ENCODE measurements at regions not wholly inside any gene's neighbourhood (a gene's known extent, or its start where the extent isn't known, plus 50 kb on each side); places are given as distances from the start of the nearest gene placed in this dataset.

DNA sequence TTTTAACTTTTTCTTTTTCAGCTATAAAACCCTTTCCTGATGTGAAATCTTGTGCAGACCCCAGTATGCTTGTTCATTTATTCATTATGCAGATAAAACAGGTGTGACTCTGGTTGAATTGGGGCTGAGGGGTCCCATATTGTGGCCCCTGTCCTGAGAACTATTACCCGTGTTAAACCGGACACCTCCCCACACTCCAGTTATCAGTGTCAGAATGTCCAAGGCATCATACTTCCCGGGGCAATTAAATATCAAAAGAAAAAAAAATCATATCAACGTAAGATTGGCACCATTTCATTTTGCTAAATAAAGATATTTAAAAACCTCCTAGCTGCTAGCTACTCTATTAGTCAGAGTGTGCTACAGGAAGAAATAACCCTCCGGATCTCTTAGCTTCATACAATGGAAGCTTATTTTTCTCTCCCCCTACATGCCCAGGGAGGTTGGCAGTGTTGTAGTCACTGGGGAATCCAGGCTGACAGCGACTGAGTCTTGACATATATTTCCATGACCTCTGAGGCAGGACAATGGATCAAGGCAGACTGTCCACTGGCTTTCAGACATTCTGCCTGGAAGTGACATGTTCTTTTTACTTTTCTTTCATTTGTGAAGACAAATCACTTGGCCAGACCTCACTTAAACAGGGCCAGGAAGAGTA, 170.0 kb downstream of the SEC61B start:
- no peak for DNase-seq (ENCODE audit: extremely low read depth, low read depth)

DNA sequence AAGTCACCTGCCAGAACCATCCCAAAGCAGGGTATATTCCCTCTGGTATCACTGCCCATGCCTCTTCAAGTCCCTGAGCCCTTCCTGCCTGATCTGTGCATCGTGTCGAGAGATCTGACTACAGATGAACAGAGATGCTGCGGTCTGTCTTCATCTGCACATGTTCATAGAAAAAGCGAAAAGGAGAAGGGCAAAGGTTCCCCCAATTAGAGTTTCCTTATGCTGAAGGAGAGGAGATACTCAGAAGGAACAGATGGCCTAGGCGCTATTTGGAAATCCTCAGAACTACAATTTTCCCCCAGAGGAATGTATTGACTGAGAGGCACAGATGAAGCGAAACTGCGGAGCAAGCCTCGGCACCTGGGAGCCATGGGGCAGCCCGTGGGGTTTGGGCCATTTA, 170.9 kb downstream of the SEC61B start:
- DNase-seq (ENCODE audit: extremely low read depth, low read depth): no peak

DNA sequence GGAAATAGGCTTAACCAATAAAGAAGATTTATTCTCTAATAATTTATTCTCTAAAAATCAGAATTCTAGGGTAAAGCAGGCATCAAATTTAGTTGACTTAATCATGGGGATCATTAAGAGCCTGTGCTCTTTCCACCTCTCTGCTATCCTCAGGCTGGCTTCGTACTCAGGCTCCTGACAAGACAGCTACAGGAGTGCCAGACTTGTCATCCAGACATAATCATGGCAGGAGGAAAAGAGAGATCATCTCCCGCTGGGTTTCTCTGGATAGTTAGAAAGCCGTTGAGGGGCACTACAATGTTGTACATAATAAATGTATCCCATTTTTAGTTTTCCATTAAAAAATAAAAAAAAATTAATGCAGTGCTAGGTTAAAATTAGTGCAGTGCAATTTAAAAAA, 171.9 kb downstream of the SEC61B start:
- DNase-seq (ENCODE audit: extremely low read depth, low read depth): no peak

DNA sequence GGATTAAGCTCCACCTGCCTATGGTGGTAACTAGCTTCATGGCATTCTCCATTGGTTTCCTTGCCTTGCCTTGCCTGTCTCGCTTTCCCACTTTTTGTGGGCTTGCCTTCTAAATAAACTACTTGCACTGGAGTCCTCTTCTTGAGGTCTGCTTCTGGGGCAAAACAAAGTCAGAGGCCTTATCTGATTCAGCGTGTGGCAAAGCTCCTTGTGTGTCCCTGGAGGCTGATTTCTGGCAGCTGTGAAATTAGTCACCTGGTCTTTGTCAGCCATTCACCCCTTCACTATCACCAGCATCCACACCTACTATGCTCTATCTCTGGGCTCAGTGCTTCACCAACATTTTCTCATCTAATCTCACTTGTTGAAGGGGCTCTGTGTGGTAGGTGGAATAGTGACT, 176.2 kb downstream of the SEC61B start:
- no peak for DNase-seq (ENCODE audit: extremely low read depth, low read depth)

DNA sequence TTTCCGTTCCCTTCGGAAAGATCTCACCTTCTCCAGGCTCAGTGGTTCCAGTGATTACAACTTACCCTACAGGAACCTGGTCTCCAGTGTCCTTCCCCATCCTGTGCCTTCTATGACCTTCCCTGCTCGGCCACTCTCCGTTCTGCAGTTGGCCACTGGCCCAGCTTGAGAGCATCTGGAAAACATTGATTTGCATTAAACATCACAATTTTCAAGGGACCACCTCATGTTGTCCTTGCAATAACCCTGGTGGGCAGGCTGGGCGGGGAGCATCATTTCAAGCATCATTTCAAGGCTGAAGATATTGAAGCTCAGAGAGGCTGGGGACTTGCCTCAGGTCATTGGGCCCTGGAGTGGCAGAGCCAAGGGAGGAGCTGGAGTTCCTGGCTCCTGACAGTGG, 177.4 kb downstream of the SEC61B start:
- DNase-seq (ENCODE audit: extremely low read depth, low read depth): no peak

DNA sequence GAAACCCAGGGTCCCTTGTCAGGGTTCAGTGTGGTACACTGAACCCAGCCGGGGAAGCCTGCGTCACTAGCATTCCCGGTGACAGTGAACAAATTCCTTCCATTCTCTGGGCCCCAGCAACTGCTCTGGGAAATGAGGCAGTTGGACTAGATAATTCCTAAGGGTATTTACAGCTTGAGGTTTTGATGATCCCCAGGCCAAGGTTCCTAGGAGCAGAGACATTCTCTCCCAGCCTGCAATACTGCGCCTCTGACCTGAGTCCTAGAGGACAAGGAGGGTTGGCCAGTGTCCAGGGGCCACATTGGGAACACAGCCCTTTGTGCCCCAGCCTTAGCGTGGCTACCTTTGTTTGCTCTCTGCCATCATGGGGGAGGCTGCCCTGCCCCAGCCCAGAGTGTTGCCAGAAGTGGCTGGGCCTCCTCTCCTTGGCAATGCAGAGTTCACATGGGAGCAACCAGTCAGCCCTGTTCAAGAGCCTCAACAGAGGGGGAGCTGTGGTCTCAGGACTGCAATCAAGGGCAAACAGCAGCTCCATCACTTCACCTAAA, 178.2 kb downstream of the SEC61B start:
- no peak for DNase-seq (ENCODE audit: extremely low read depth, low read depth)

DNA sequence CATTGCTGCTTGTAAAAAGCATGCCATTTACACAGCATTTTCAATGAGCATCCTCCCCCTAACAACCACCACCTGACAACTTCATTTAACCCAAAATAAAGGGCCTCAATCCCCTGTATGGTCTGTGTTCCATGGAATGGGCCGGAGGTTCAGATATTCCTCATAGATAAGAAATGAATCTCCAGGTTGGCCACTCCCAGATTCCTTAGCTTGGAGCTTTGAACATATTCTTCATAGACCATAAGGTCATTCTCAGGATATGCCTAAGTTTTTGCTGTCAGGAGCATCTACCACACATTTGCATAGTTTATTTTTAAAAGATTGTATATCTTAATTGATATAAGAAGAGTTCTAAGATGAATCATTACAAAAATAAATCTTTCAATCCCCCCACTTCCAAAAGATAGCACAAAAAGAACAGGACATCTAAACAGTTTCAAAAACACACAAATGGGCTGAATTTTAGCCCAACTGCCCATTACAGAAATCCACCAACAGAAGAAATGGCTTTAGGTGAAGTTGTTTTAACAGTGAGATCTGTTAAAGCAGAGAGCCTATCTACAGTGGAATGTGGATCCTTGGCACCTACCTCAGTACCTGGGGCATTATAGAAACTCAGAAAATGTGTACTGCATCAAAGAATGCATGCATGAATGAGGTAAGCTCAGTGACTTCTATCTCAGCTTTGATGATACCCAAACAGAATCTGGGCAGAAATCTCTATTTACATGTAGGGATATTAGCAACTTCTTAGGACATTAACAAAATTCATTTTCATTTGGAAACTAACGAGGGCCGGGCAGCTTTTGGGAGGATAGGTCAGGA, 179.8 kb downstream of the SEC61B start:
- no peak for DNase-seq (ENCODE audit: extremely low read depth, low read depth)

DNA sequence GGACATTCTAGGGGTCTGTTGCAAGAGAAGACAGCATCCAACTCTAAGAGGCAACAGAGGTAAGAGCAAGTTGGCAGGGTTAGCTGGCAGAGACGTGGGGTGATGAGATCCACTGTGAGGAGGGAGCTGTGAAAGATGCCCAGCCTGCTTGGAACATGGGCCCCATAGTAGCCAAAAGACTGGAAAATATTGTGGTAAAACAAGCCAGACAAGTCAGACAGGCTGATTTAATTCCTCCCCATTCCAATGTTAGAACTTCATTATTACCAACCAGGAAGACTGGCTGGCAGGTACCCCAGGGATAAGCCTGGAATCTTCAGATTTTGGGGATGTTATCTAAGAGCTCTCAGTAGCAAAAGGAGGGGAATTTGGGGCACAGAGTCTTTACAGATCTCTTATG, 181.3 kb downstream of the SEC61B start:
- no peak for DNase-seq (ENCODE audit: extremely low read depth, low read depth)

DNA sequence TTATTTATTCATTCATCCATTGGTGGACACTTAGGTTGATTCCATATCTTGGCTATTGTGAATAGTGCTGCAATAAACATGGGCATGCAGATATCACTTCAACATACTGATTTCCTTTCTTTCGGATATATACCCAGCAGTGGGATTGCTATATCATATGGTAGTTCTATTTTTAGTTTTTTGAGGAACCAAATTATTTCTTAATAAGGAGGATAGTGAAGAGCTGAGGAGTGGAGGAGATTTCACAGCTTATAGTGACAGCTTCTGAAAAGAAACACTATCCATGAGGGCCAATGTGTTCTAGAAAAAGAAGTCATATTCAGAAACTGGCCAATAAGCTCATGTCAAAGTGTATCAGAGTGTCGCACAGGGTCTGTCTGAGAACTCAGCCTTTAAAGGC, 183.3 kb downstream of the SEC61B start:
- no peak for DNase-seq (ENCODE audit: extremely low read depth, low read depth)

DNA sequence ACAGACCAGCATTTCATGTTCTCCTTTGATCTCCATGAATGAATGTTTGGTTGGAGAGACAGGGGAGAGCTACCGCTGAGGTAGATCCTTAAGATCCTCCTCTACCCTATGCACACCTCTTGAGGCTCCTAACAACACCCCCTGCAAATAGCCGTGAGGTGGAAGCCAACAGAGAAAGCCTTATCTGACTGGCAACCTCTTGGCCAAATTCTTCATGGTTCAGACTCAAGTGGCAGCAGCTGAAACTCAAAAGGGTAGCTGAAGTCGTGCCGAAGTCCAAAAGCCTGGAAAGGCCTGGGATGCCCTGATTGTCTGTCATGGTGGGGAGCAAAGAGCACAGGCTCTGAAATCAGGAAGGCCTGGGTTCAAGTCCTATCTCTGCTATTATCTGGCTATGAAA, 184.9 kb downstream of the SEC61B start:
- DNase-seq (ENCODE audit: extremely low read depth, low read depth): no peak

DNA sequence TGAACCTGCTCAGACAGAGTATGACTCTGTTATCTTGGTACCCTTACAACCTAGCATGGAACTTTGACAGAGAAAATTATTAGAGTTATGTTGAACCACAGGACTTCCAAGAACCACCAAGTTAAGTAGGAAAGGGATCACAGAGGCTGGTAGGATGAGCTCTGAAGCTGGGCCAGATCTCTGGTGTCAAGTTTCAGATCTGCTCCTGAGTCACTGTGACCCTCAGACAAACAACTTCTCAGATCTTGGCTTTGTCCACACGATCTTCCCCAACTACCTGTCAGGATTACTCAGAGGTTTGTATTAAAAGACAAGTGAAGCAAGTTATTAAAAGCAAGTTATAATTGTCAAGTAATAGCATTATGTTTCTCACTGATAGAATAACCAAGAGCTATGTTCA, 189.0 kb downstream of the SEC61B start:
- no peak for DNase-seq (ENCODE audit: extremely low read depth, low read depth)

DNA sequence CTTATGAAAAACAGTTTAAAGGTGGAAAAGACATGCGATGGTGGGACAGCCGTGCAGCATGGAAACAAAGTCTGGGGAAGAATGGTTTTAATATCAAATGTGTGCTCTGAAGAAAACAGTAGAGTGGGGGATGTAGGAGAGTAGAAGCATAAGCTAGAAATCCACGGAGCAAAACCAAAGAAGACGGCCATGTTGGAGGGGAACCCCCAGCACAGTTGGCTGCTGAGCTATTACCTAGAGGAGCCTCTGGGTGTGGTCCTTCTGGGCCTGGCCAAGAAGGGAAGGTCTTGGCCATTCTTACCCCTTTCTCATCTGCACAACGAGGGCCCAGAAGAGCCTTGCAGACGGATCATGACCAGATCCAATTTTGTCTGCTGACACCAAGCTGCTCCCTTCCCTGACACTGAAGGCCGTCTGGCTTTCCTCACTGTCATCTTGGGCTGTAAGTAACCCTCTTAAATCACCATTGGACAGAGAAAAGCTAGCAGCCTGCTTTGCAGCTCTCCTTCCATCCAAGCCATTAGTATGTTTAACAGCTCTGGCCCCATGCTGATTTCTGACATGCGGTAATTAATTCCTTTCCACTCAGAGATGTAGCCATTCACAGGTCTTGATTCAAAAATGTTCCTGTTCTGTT, 189.5 kb downstream of the SEC61B start:
- no peak for DNase-seq (ENCODE audit: extremely low read depth, low read depth)

DNA sequence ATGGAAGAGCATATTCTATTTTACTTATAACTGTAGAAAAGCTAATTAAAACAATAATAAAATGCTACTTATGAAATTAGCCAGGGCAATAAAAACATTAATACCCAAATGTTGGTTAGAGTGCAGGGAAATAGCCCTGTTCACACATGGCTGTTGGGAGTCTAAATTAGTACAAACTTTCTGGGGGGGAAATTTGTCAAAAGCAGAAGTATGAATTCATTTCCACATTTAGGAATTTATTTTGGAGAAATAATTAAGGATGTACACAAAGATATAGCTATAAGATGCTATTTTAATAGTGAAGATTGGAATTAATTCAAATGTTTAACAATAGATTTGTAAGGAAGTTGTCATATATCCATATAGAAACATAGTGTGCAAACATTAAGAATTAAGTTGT, 190.5 kb downstream of the SEC61B start:
- DNase-seq (ENCODE audit: extremely low read depth, low read depth): no peak

DNA sequence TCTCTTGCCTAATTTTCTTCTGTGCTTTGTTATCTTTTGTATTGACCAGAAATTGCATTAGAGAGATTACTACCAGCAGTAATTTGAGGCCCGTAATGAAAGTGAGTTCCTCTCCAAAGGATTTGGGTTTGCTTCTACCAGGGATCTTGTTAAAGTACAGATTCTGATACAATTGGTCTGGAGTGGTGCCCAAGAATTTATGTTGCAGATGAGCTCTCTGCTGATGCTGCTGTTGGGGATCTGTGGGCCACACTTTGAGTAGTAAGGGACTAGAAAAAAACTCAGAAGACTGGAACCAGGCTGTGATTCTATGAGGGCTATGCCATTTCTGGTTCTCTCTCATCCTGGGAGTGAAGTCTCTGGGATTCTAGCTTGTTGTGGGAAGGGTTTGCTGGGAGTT, 192.2 kb downstream of the SEC61B start:
- DNase-seq (ENCODE audit: extremely low read depth, low read depth): no peak

DNA sequence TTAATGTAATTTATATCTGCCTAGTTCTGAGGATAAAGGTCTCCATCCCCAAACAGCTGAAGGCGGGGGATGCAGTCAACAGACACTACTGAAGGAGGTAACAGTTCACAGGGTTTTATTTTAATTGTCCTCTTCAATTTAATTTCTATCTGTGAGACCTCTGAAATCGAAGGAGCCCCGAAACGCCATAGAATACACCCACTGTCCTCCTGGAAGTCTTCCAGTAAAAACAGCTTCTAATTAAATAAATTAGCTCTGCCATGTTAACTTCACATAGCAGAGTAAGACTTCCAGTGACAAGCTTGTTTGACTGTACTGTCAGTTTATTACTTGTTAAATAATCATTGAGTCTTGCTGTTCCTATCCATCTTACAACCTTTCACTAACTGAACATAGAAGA, 193.5 kb downstream of the SEC61B start:
- no peak for DNase-seq (ENCODE audit: extremely low read depth, low read depth)

DNA sequence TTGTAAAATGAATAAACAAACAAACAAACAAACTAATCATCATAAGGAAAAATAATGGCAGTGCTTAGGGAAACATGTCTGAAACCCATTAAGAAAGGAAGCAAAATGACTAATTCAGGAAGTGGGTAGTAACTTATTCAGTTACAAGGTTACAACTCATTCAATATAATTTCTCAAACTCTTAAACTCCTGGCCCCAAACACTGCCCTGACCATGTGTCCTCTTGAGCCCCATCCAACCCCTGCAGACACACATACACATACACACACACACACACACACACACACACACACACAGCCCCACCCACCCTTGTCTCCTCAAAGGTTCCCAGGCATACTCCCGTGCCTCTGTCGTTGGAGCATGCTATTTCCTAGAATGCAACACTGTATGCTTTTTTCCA, 193.9 kb downstream of the SEC61B start:
- DNase-seq (ENCODE audit: extremely low read depth, low read depth): no peak

DNA sequence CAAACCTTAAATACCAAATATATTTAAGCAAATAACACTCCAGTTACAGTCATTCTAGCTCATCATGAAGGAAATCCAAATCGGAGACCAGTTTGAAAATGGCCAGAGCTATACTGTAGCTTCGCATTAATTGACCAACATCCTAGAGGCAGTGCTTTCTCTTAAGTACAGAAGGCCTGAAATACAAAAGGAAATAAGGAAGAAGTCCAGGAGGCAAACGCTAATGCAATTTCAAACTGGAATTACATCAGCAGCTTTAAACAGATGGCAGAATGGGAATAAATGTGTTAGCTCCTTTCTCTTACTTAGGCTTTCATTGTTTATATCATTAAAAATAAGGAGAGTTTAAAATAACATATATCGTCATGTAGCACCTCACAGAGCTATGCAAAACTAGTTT, 197.0 kb downstream of the SEC61B start:
- no peak for DNase-seq (ENCODE audit: extremely low read depth, low read depth)

DNA sequence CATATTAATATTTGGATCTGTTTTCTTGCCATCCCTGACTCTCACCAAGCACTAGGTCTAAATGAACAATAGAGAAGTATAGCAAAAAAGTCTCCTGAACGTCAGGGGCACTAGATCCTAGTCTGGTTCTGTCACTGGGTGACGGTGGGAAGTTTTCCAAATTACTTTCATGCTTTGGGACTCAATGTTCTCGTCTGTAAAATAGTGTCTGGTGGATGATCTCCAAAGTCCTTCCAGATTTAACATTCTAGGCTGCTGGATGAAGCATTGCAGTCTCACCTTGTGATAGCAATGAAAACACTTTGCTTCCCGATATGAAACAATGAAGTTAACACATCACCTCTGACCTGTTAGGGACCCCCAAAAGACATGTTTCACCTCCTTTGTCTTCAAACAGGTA, 199.3 kb downstream of the SEC61B start:
- DNase-seq (ENCODE audit: extremely low read depth, low read depth): no peak

DNA sequence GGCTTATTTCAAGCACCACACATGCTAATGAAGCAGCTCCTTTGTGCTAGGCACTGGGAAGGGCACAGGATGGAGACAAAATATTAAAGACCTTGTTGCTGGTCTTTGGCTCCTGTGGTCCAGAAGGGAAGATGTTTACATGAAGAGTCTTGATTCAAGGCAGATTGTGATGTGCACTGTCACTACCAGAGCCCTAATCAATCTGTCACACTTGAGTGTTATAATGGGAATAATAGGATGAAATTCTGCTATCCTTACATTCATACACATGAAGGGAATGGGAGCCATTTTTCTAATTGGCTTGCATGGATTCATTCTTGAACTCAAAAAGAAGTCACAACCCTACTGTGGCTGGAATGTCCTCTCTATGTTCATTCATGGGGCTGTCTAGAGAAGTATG, 203.0 kb downstream of the SEC61B start:
- no peak for DNase-seq (ENCODE audit: extremely low read depth, low read depth)

DNA sequence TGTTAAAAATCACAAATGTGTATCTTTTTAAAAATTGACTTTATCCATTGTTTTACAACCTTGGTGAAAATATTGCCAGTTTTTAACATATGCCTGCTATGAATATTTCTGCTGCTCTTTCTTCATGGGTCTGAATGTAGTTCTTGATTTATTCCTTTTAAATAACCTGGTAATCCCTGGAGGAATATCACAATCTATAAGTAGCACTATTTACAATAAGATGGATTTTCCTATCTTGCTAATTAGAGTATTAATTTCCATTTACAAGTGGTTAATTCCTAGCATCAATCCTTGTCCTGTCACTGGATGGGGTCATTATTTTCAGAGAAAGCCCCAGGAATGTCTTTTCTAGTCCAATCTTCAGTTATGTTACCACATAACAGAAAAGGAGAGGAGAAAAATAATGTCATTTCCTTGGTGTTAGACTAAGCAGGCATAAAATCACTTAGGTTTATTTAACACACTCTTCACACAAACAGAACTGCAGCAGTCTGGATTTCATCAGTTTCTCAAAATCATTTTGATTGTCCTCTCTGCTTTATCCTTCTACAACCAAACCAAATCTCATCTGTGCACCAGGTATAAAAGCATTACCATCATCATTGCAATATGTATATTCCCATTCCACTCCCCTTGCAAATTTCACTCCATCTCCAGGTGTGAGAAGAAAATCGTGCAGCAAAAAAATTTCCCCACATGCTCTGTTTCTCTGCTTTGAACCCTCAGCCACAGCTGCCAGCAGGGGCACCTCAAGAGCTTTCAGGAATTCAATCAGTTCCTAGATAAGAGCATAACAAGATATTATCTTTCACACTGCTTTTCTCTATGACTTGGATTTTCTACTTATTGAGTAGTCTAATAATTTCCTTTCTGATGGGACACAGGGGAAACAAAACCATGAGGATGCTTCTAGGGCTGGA, 204.1 kb downstream of the SEC61B start:
- DNase-seq (ENCODE audit: extremely low read depth, low read depth): no peak

DNA sequence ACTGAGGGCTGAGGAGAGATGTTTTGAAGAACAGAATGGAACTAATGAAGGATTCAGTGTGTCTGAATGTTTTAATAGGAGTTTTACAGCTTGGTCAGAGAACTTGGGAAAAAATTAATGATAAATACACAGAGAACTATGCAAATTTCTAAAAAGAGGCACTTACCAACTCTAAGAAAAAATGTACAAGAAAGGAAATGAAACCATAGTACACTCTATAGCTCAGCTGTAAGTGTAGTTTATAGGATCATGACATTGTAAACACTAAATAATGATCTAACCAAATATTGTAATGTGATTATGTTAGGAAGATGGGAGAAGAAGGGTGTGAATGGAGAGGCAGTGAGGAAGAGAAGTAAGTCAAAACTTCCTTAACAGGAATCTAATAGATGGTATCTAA, 205.2 kb downstream of the SEC61B start:
- no peak for DNase-seq (ENCODE audit: extremely low read depth, low read depth)
